ENCODE measurements at regions not wholly inside any gene's neighbourhood (a gene's known extent, or its start where the extent isn't known, plus 50 kb on each side); places are given as distances from the start of the nearest gene placed in this dataset.

DNA sequence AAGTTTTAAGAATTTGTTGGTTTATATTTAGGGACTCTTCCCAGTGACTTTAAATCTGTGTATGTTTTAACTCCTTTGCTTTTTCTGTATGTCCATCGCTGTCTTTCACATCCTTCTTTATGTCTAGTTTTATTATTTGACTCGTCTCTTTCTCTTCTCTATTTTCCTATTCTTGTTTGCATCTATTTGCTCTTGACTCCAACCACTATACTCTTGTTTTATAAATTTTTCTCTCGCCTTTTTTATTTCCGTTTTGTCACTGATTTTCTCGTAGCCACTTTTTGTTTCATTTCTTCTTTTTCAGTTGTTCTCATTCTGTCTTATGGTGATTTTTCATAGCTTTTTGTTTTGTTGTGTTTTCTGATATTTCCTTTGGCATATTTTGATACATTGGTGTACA, 170.5 kb upstream of the NETO1 start:
- TF ChIP-seq CTCF (conservative IDR thresholded peaks at IDR 0.05; ENCODE audit: low read depth in 2 of 2) = no peak
- no peak for TF ChIP-seq EZH2phosphoT487 (IDR thresholded peaks at IDR 0.05; ENCODE audit: unreplicated experiment)
- no peak for TF ChIP-seq EZH2 (IDR thresholded peaks at IDR 0.05; ENCODE audit: low read depth, unreplicated experiment)
- TF ChIP-seq ZNF114 (CRISPR knock-in tag; IDR thresholded peaks at IDR 0.05) = no peak

Measured in GM23338 (cell line).